HG03060 (cell line): ENCODE measurements at regions not wholly inside any gene's neighbourhood (a gene's known extent, or its start where the extent isn't known, plus 50 kb on each side); places are given as distances from the start of the nearest gene placed in this dataset.

Experiments
- ATAC-seq: cut with Tn5 transposase; IDR thresholded peaks from one replicate; pipeline ENCODE4 v1.9.1; 2021; ENCODE audit warnings: low read depth, moderate number of reproducible peaks; ENCODE audit not compliant: unreplicated experiment

- no peak for ATAC-seq
Observed at GRCh38 chr3:194832346-194833104, 146.8 kb downstream of the FAM43A start.

- ATAC-seq, result no peak
Observed at GRCh38 chr3:194833114-194833910, 147.6 kb downstream of the FAM43A start.

GRCh38 chr3:194836661-194837060, 151.0 kb downstream of the FAM43A start:
- no peak for ATAC-seq

DNA sequence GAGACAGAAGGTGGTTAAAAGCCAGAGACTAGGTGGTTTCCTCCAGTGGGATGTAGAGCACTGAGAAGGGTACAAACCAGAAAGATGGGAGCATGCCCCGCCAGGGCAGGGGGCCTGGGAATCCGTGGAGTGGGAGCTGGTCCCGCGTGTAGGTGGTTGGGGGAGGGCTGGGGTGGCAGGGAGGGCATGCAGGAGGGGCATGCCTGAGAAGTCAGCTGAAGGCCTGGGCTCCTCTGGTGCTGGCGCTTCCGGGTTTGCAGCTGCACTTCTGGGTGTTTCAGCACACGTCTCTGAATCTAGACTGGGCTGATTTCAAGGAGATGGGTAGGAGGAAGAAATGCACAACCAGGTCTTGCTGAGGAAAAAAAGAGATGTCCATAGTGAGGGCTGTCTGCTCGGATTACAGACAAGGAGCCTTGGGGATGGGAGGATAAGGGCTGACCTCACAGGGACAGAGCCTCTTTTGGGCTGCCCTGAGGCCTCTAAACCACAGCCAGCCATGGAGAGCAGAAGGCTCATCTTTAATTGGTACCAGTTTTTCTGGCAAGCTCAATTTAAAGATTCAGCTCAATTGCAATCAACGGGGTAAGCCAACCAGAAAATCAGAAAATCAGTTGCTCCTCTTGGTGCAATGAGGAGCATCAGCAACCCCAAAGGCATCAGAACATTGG, 151.9 kb downstream of the FAM43A start:
- ATAC-seq, result no peak

DNA sequence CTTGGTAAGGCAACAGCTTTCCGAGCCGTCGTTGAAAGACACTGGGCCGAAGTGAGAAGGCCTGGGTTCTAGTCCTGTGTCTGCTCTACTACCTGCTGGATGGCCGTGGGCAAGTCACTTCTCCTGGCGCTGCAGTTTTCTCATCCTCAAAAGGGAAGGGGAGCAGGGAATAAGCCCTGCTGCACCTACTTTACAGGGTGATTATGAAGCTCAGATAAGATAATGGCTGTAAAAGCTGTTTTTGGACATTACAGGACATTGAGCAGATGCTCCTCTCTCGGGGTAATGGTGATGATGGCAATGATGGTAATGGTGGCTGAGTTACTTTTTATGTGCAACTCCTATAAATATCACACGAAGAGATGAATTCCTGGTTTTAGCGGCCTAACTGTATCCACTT, 152.6 kb downstream of the FAM43A start:
- no peak for ATAC-seq

- ATAC-seq, result no peak
Observed at GRCh38 chr3:194840661-194841514, 155.2 kb downstream of the FAM43A start.

GRCh38 chr3:194841515-194841841, 155.8 kb downstream of the FAM43A start:
- no peak for ATAC-seq

GRCh38 chr3:194843556-194843955, 157.9 kb downstream of the FAM43A start:
- ATAC-seq, result no peak

DNA sequence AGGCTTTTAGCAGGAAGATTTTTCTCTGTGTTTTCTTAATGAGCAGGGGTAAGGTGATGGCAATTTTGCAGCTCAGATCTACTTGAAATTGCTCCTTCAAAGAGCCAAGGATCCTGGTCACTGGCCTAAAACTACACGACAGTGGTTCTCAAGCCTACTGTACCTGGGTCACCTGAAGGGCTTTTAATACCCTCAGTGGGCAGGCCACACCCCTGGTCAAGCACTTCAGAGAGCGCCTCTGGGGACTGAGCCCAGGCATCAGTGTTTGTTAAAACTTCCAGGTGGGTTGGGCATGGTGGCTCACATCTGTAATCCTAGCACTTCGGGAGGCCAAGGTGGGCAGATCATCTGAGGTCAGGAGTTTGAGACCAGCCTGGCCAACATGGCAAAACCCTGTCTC, 158.4 kb downstream of the FAM43A start:
- ATAC-seq, result no peak

- no peak for ATAC-seq
Observed at GRCh38 chr3:194849166-194849875, 163.6 kb downstream of the FAM43A start.

DNA sequence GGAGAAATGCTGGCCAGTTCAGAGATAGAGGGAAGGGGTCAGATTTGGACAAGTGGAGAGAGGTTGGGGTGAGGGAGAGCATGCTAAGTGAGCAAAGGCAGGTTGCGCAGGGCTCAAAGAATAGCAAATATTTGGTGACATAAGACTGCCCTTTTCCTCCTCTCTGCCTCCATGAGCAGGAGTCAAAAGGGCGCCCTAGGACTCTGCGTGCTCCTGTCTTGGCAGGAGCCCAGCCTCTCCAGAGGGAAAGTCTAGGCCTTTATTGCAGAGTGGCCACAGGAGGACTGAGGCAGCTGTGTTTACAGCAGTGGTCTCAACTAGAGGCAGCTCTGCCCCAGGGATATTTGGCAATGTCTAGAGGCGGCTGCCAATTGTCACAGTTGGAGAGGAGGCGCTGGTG, 165.6 kb downstream of the FAM43A start:
- ATAC-seq, result no peak

DNA sequence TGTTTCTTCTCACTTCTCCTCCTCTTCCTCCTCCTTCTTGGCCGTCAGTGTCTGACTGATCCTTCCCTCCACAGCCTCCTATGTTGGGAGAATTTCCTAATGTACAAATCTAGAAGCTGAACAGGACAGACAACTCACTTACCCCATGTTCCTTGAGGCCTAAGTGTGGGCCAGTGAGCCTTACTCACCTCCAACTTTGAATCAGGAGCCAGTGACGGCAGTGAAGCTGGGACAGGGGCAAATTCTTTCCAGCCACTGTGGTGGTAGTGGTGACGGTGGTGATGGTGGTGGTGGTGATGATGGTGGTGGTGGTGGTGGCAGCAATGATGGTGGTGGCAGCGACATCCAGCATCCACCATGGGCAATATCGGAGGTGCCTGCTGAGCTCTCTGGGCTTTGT, 166.3 kb downstream of the FAM43A start:
- ATAC-seq, result no peak

DNA sequence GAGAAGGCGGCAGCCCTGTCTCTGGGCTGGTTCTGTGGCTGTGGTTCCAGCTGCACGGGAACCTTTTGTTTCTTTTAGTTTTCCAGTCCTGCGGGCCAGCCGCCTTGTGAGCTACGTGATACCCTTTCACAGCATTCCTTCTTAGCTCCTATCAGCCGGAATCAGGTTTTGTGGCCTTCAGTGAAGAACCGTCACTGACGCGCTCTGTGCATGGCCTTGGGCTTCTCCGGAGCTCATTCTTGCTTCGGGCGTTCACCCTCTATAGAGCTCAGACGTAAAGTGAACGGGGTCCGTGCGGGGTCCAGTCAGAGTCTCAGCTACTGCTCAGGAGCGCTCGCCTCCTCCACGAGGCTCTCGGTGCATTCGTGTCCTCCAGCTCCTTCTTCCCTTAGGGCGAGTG, 166.7 kb downstream of the FAM43A start:
- ATAC-seq, result no peak

- ATAC-seq, result no peak
Observed at GRCh38 chr3:194852831-194853508, 167.3 kb downstream of the FAM43A start.

GRCh38 chr3:194854206-194854605, 168.5 kb downstream of the FAM43A start:
- no peak for ATAC-seq

DNA sequence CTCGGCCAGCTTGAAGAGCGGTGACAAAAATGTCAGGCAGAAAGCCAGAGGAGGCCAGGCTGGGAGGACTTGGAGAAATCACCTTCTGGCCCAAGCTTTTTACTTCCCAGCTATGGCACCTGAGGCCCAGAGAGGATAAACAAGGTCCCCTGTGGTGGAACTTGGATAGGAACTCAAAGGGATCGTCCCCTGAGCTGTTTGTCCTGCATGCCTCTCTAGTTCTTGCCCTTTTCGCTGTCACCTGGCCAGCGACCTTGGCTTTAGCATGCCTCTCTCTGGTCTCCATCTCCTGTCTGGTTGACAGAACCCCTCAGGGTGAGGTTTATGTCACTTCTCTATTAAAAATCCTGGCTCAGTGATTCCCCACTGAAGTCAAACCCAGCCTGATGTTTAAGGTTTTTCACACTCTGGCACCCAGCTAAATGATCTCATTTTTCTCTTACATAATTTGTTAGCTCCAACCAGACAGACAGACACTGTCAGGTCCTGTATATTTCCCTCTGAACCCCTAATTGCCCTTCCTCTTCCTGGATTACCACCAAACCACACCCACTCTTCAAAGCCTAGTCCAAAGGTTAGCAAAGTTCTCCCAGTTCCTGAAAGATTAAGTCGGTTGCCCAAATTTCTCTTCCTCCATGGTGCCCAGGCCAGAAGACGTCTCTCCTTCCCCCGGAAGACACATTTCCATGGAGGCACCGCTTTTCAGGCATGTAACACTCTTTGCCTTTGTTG, 169.1 kb downstream of the FAM43A start:
- no peak for ATAC-seq

DNA sequence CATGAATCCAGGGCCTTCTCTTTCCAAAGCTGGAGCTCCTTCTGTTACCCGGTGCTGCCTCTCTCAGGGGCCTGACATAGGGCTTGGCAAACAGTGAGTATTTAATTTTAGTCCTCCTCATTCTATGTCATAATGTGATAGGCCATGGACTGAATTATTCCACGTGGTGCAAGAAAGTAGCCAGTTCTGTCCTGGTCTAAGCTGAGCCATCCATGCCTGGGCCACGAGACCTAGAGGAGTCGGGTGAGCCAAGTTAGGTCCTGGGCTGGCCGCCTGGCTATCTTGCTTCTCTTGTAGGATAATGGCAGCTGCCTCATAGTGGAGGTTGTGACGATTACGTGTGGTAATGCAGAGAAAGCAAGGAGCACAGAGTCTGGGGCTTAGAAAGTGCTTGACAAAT, 170.6 kb downstream of the FAM43A start:
- ATAC-seq, result no peak

DNA sequence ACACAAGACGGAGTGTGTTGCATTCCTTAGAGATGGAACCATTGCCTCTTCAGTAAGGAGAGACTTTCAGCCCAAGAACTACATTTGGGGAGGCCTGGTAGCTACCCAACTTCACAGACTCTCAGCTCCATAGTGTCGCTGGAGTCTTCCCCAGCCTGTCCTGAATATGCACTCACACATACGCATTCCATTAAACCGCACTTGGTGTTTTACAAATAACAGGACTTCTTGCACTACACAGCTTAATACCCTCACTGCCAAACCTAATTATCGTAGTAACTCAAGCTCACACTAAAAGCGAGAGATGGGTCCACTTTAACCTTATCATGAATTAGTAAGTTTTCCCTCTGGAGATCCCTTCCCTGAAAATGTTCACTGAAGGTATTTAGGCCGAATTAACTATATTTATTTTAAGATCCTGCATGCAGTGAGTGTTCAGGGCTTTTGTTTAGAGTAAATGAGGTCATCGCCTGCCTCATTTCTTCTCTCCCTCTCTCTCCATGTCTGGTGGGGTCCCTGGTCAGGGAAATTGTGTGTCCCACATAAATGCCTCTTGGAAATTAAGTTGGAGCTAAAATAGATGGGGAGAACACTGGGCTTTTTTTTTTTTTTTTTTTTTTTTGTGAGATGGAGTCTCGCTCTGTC, 171.9 kb downstream of the FAM43A start:
- ATAC-seq, result no peak
